HEK293 (cell line): ENCODE measurements at regions not wholly inside any gene's neighbourhood (a gene's known extent, or its start where the extent isn't known, plus 50 kb on each side); places are given as distances from the start of the nearest gene placed in this dataset.

Experiments used
- CTCF ChIP-seq: fragments of 450-650 bp; formaldehyde crosslinking; IDR thresholded peaks from 2 replicates; pipeline ENCODE4 v1.5.1; 2016; ENCODE audit warnings: missing biosample characterization, missing genetic modification characterization
- ELK4 ChIP-seq: IDR thresholded peaks from 2 replicates; pipeline ENCODE4 v1.6.1; 2011; ENCODE audit warnings: mild to moderate bottlenecking, low read depth, low read length, borderline replicate concordance
- SCRT1 ChIP-seq: fragments of 450-650 bp; formaldehyde crosslinking; IDR thresholded peaks from 2 replicates; pipeline ENCODE4 v1.5.1; 2016; ENCODE audit warnings: missing biosample characterization, missing genetic modification characterization, borderline replicate concordance
- SETDB1 ChIP-seq: IDR thresholded peaks from one replicate; pipeline ENCODE4 v1.6.1; 2017; ENCODE audit warnings: mild to moderate bottlenecking, low read length, moderate library complexity, mixed read lengths; ENCODE audit not compliant: insufficient read length
- YY1 ChIP-seq: fragments of 450-650 bp; formaldehyde crosslinking; IDR thresholded peaks from 2 replicates; pipeline ENCODE4 v1.5.1; 2018; ENCODE audit warnings: missing biosample characterization, missing genetic modification characterization
- ZBTB21 ChIP-seq: fragments of 450-650 bp; formaldehyde crosslinking; IDR thresholded peaks from 2 replicates; pipeline ENCODE4 v1.5.1; 2017; ENCODE audit warnings: missing biosample characterization, missing genetic modification characterization
- ZFP41 ChIP-seq: fragments of 450-650 bp; formaldehyde crosslinking; IDR thresholded peaks from 2 replicates; pipeline ENCODE4 v1.5.1; 2016; ENCODE audit warnings: missing biosample characterization, missing genetic modification characterization, borderline replicate concordance
- ZNF214 ChIP-seq: fragments of 450-650 bp; formaldehyde crosslinking; IDR thresholded peaks from 2 replicates; pipeline ENCODE4 v1.5.1; 2017; ENCODE audit warnings: missing biosample characterization, mild to moderate bottlenecking, missing genetic modification characterization, borderline replicate concordance
- ZNF23 ChIP-seq: fragments of 450-650 bp; formaldehyde crosslinking; IDR thresholded peaks from 2 replicates; pipeline ENCODE4 v1.5.1; 2016; ENCODE audit warnings: missing biosample characterization, missing genetic modification characterization, borderline replicate concordance
- ZNF24 ChIP-seq: fragments of 450-650 bp; formaldehyde crosslinking; IDR thresholded peaks from 2 replicates; pipeline ENCODE4 v1.5.1; 2016; ENCODE audit warnings: missing biosample characterization, missing genetic modification characterization
- ZNF274 ChIP-seq, 2 experiments: fragments of 200-500 bp in 1 of 2; fragments of 450-650 bp in 1 of 2; sonication (Bioruptor generic) in 1 of 2; formaldehyde crosslinking in 1 of 2; IDR thresholded peaks; 2 replicates each; pipeline versions ENCODE4 v1.5.1 to v1.6.1; 2014 to 2016; ENCODE audit warnings: borderline replicate concordance in 1 of 2, inconsistent platforms in 1 of 2, low read length in 1 of 2, missing biosample characterization in 1 of 2, missing genetic modification characterization in 1 of 2
- TF ChIP-seq, protein P1 (sequence below): fragments of 450-650 bp; formaldehyde crosslinking; optimal IDR thresholded peaks from 2 replicates; pipeline ENCODE3; 2016; ENCODE audit warnings: missing biosample characterization, mild to moderate bottlenecking, missing genetic modification characterization
- TF ChIP-seq, protein P2 (sequence below): fragments of 450-650 bp; formaldehyde crosslinking; IDR thresholded peaks from 2 replicates; pipeline ENCODE4 v1.5.1; 2016; ENCODE audit warnings: missing biosample characterization, missing genetic modification characterization
- TF ChIP-seq, protein P3 (sequence below): fragments of 450-650 bp; formaldehyde crosslinking; IDR thresholded peaks from 2 replicates; pipeline ENCODE4 v1.5.1; 2016; ENCODE audit warnings: missing biosample characterization, missing genetic modification characterization

DNA sequence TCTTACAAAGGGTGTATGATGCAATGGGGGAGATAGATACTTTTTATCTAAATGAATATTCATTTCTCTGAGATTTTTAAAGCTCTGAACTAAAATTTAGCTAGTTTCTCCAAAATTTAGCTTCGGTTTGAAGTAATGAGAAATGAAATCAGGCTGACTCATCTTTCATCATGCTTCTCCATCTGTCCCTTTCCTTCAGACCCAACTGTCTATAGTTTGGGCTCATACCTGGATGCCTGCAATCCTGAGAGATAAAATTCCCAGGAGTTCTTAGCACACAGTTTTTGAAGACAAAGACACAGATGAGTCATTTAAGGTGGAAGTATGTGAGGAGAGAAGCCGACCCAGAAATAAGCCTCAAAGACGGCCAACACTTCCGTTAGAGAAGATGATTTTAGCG, 336.4 kb upstream of the CDH20 start:
- TF ChIP-seq CTCF (no peak), ZNF214 (tag by site-specific recombination) (no peak), SETDB1 (no peak), ZNF23 (tag by site-specific recombination) (no peak), ELK4 (no peak), ZNF24 (tag by site-specific recombination) (no peak), ZBTB21 (tag by site-specific recombination) (no peak), ZNF274 (IDR thresholded peaks at IDR 0.05; ENCODE audit: low read length) (no peak), ZNF274 (tag by site-specific recombination; IDR thresholded peaks at IDR 0.05; ENCODE audit: borderline replicate concordance) (no peak), YY1 (no peak), ZFP41 (tag by site-specific recombination) (no peak), SCRT1 (no peak)
- TF ChIP-seq, protein P1, sequence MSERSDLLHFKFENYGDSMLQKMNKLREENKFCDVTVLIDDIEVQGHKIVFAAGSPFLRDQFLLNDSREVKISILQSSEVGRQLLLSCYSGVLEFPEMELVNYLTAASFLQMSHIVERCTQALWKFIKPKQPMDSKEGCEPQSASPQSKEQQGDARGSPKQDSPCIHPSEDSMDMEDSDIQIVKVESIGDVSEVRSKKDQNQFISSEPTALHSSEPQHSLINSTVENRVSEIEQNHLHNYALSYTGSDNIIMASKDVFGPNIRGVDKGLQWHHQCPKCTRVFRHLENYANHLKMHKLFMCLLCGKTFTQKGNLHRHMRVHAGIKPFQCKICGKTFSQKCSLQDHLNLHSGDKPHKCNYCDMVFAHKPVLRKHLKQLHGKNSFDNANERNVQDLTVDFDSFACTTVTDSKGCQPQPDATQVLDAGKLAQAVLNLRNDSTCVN = no peak
- TF ChIP-seq, protein P2, sequence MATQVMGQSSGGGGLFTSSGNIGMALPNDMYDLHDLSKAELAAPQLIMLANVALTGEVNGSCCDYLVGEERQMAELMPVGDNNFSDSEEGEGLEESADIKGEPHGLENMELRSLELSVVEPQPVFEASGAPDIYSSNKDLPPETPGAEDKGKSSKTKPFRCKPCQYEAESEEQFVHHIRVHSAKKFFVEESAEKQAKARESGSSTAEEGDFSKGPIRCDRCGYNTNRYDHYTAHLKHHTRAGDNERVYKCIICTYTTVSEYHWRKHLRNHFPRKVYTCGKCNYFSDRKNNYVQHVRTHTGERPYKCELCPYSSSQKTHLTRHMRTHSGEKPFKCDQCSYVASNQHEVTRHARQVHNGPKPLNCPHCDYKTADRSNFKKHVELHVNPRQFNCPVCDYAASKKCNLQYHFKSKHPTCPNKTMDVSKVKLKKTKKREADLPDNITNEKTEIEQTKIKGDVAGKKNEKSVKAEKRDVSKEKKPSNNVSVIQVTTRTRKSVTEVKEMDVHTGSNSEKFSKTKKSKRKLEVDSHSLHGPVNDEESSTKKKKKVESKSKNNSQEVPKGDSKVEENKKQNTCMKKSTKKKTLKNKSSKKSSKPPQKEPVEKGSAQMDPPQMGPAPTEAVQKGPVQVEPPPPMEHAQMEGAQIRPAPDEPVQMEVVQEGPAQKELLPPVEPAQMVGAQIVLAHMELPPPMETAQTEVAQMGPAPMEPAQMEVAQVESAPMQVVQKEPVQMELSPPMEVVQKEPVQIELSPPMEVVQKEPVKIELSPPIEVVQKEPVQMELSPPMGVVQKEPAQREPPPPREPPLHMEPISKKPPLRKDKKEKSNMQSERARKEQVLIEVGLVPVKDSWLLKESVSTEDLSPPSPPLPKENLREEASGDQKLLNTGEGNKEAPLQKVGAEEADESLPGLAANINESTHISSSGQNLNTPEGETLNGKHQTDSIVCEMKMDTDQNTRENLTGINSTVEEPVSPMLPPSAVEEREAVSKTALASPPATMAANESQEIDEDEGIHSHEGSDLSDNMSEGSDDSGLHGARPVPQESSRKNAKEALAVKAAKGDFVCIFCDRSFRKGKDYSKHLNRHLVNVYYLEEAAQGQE (tag by site-specific recombination) = no peak
- TF ChIP-seq, protein P3, sequence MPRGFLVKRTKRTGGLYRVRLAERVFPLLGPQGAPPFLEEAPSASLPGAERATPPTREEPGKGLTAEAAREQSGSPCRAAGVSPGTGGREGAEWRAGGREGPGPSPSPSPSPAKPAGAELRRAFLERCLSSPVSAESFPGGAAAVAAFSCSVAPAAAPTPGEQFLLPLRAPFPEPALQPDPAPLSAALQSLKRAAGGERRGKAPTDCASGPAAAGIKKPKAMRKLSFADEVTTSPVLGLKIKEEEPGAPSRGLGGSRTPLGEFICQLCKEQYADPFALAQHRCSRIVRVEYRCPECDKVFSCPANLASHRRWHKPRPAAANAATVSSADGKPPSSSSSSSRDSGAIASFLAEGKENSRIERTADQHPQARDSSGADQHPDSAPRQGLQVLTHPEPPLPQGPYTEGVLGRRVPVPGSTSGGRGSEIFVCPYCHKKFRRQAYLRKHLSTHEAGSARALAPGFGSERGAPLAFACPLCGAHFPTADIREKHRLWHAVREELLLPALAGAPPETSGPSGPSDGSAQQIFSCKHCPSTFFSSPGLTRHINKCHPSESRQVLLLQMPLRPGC (tag by site-specific recombination) = no peak
